ENCODE measurements at regions not wholly inside any gene's neighbourhood (a gene's known extent, or its start where the extent isn't known, plus 50 kb on each side); places are given as distances from the start of the nearest gene placed in this dataset.

DNA sequence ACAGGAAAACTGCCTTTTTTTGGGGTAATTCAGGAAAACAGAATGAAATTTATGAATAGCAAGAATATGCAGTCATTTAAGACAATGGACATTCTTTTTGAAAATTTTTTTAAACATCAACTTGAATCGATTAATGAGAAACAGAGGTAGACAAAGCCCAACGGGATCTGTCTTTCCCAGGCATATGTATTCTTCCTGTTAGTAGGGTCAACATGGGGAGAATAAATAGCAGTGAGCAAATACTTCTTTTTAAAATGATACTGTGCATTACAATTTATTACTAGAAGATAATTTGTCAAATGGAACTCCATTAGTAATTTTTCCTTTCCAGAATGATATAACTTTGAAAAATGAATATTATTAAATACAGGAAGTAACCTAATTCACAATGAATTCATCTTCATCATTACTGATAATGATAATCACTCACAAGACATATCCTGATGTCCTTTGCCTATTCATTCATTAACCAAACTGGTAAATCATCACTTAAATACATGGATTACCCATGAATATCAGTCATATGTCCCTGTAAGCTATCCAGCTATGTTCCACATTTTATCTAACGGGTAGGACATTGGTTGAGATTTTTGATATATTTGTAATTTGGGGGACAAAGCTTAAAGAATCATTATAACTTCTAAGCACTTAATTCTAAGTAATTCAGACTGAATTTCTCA lies 209.2 kb upstream of the CDIN1 start:
- TF ChIP-seq, protein P1, sequence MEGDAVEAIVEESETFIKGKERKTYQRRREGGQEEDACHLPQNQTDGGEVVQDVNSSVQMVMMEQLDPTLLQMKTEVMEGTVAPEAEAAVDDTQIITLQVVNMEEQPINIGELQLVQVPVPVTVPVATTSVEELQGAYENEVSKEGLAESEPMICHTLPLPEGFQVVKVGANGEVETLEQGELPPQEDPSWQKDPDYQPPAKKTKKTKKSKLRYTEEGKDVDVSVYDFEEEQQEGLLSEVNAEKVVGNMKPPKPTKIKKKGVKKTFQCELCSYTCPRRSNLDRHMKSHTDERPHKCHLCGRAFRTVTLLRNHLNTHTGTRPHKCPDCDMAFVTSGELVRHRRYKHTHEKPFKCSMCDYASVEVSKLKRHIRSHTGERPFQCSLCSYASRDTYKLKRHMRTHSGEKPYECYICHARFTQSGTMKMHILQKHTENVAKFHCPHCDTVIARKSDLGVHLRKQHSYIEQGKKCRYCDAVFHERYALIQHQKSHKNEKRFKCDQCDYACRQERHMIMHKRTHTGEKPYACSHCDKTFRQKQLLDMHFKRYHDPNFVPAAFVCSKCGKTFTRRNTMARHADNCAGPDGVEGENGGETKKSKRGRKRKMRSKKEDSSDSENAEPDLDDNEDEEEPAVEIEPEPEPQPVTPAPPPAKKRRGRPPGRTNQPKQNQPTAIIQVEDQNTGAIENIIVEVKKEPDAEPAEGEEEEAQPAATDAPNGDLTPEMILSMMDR (IDR thresholded peaks at IDR 0.05): no peak
- TF ChIP-seq POLR2A (IDR thresholded peaks at IDR 0.05): no peak

All from vagina (tissue), 2 donors.